Liver (tissue), 8 donors: ENCODE measurements at regions not wholly inside any gene's neighbourhood (a gene's known extent, or its start where the extent isn't known, plus 50 kb on each side); places are given as distances from the start of the nearest gene placed in this dataset.

Experiments used
- DNase-seq: peaks from one replicate; pipeline ENCODE4 v3.0.0-alpha.2; 2017; ENCODE audit warnings: low spot score
- H3K27ac ChIP-seq, 2 donors: one replicate each; pipeline ENCODE4 v1.7.0; 2013; ENCODE audit warnings: inconsistent platforms in 2 of 2, low read length in 2 of 2, control low read depth in 1 of 2, low read depth in 1 of 2, mild to moderate bottlenecking in 1 of 2
- H3K27me3 ChIP-seq, 4 donors: one replicate each; pipeline versions ENCODE4 v1.6.1 to v1.7.0; 2013; ENCODE audit warnings: low read length in 3 of 4, inconsistent platforms in 1 of 4, mild to moderate bottlenecking in 1 of 4, moderate library complexity in 1 of 4; ENCODE audit not compliant: control insufficient read depth in 4 of 4, insufficient read depth in 4 of 4
- H3K36me3 ChIP-seq, 4 donors: one replicate each; pipeline versions ENCODE4 v1.6.1 to v1.7.0; 2013; ENCODE audit warnings: low read length in 3 of 4, mild to moderate bottlenecking in 3 of 4, low read depth in 1 of 4, moderate library complexity in 1 of 4; ENCODE audit not compliant: control insufficient read depth in 4 of 4, insufficient read depth in 3 of 4
- H3K4me1 ChIP-seq, 4 donors: one replicate each; pipeline versions ENCODE4 v1.6.1 to v1.7.0; 2013; ENCODE audit warnings: low read length in 3 of 4, mild to moderate bottlenecking in 3 of 4, moderate library complexity in 1 of 4; ENCODE audit not compliant: control insufficient read depth in 4 of 4, insufficient read depth in 4 of 4
- H3K4me3 ChIP-seq, 3 donors: one replicate each; pipeline versions ENCODE4 v1.6.1 to v1.7.0; 2013; ENCODE audit warnings: low read length in 3 of 3, control low read depth in 1 of 3, low read depth in 1 of 3, mild to moderate bottlenecking in 1 of 3
- H3K9ac ChIP-seq, 2 donors: one replicate each; pipeline ENCODE4 v1.7.0; 2013; ENCODE audit warnings: low read length in 2 of 2, mild to moderate bottlenecking in 2 of 2, moderate library complexity in 2 of 2, control low read depth in 1 of 2, low read depth in 1 of 2
- H3K9me3 ChIP-seq, 4 donors: one replicate each; pipeline versions ENCODE4 v1.6.1 to v1.7.0; 2013; ENCODE audit warnings: low read length in 3 of 4; ENCODE audit not compliant: control insufficient read depth in 4 of 4
- CTCF ChIP-seq: fragments of 150-350 bp; IDR thresholded peaks from 2 replicates; pipeline ENCODE4 v1.5.1; 2017; ENCODE audit warnings: improper control_type of control experiment, low read depth, low read length; ENCODE audit not compliant: missing input control
- EGR1 ChIP-seq, 2 donors: IDR thresholded peaks; 2 replicates each; pipeline ENCODE4 v1.6.1; 2016 to 2018; ENCODE audit warnings: antibody characterized with exemption in 2 of 2, low read depth in 2 of 2
- FOXA1 ChIP-seq: IDR thresholded peaks from 2 replicates; pipeline ENCODE4 v1.6.1; 2016; ENCODE audit warnings: antibody characterized with exemption
- JUND ChIP-seq, 2 donors: IDR thresholded peaks; 2 replicates each; pipeline ENCODE4 v1.6.1; 2016; ENCODE audit warnings: antibody characterized with exemption in 2 of 2
- RAD21 ChIP-seq, 2 donors: IDR thresholded peaks; 2 replicates each; pipeline ENCODE4 v1.6.1; 2016; ENCODE audit warnings: antibody characterized with exemption in 2 of 2, mild to moderate bottlenecking in 2 of 2
- REST ChIP-seq: IDR thresholded peaks from 2 replicates; pipeline ENCODE4 v1.6.1; 2016; ENCODE audit warnings: antibody characterized with exemption, mild to moderate bottlenecking
- RXRA ChIP-seq, 2 donors: IDR thresholded peaks; 2 replicates each; pipeline ENCODE4 v1.6.1; 2017 to 2018; ENCODE audit warnings: antibody characterized with exemption in 2 of 2, mild to moderate bottlenecking in 1 of 2
- TAF1 ChIP-seq: conservative IDR thresholded peaks from 2 replicates; pipeline ENCODE4 v1.6.1; 2016; ENCODE audit warnings: antibody characterized with exemption, mild to moderate bottlenecking
- YY1 ChIP-seq: IDR thresholded peaks from 2 replicates; pipeline ENCODE4 v1.6.1; 2016; ENCODE audit warnings: antibody characterized with exemption, mild to moderate bottlenecking
- ZBTB33 ChIP-seq: IDR thresholded peaks from 2 replicates; pipeline ENCODE4 v1.6.1; 2016; ENCODE audit warnings: antibody characterized with exemption
- WGBS: extraction: QIAGEN DNeasy Blood & Tissue Kit; methylation state at CpG from one replicate; pipeline ENCODE4 v1.1.7; 2013; 5-methylcytosine and 5-hydroxymethylcytosine counted together
- TF ChIP-seq, protein P1 (sequence below): IDR thresholded peaks from 2 replicates; pipeline ENCODE4 v1.6.1; 2016; ENCODE audit warnings: antibody characterized with exemption
- donor health status: healthy.
- donor health status: healthy.
- donor health status: healthy.
- donor health status: healthy.
- donor health status: healthy.

DNA sequence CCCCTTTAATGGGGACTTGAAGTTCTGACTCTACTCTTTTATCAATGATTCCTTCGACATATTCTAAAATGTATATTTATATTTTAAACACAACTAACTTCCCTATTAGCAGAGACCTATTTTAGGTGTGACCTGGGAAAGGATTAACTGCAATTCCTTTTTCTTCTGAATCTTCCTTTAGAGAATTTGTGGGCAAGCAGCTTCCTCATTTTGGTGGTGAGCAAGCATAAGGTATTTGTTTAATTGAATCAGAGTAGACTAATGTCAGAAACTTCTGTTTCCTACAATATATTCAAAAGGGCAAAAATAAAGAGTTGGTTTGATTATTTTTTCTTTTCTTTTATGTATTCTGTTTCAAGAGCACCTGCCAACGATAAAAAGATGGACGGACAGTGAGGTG is 237.0 kb downstream of the IKZF2 start:
- 61% methylated on average over 3 of the region's 3 CpGs for WGBS
- no peaks in the 10 kb centered on the region for H3K36me3 ChIP-seq
- no peaks in the 10 kb centered on the region for H3K27me3 ChIP-seq
- TF ChIP-seq, protein P1, sequence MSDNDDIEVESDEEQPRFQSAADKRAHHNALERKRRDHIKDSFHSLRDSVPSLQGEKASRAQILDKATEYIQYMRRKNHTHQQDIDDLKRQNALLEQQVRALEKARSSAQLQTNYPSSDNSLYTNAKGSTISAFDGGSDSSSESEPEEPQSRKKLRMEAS: no peak
- no peak for TF ChIP-seq CTCF
- TF ChIP-seq ZBTB33: no peak
- TF ChIP-seq YY1: no peak
- TF ChIP-seq FOXA1: no peak
- no peak for TF ChIP-seq RAD21 (IDR thresholded peaks at IDR 0.05)
- TF ChIP-seq RXRA (IDR thresholded peaks at IDR 0.05): no peak
- no peak for DNase-seq
- H3K27ac ChIP-seq: no peak overlapping the region
- no peaks in the 10 kb centered on the region for H3K9me3 ChIP-seq
- no peaks in the 10 kb centered on the region for H3K4me1 ChIP-seq
- no peak overlapping the region for H3K9ac ChIP-seq
- no peak overlapping the region for H3K4me3 ChIP-seq

DNA sequence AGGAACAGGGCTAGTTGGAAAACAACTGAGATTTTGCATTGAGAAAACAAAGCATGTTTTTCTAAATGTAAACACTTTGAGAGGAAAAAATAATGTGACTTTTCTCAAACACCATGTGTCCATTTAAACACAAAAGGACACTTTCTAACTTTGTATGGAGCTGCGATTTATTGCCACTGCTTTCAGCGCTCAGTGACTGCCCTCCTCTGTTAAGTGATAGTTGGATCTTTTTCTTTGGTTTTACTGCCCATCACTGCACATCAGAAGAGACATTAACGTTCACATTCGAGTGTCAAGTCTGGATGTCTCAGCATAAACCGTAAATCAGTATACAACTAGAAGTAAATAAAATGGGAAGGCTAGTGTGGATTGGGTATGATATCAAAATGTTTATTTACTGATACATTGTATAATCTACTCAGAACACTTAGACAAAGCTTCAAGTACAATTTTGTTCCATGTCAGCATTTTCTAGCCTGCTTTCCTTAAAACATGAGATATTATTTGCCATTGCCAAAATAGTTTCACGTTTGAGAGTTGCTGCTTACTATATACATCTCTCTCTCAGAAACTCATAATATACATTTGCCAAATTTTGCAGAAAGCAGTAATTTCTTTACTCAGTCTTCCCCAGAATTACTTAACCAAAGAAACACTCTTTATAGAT is 237.6 kb downstream of the IKZF2 start:
- TF ChIP-seq YY1: no peak
- Histone ChIP-seq H3K9me3 (no peaks in the 10 kb centered on the region), H3K9ac (no peak overlapping the region), H3K27me3 (no peaks in the 10 kb centered on the region), H3K36me3 (no peaks in the 10 kb centered on the region), H3K27ac (no peak overlapping the region), H3K4me3 (no peak overlapping the region), H3K4me1 (no peaks in the 10 kb centered on the region)
- whole genome bisulfite sequencing: 69% methylated on average over 6 of the region's 6 CpGs
- no peak for DNase-seq

DNA sequence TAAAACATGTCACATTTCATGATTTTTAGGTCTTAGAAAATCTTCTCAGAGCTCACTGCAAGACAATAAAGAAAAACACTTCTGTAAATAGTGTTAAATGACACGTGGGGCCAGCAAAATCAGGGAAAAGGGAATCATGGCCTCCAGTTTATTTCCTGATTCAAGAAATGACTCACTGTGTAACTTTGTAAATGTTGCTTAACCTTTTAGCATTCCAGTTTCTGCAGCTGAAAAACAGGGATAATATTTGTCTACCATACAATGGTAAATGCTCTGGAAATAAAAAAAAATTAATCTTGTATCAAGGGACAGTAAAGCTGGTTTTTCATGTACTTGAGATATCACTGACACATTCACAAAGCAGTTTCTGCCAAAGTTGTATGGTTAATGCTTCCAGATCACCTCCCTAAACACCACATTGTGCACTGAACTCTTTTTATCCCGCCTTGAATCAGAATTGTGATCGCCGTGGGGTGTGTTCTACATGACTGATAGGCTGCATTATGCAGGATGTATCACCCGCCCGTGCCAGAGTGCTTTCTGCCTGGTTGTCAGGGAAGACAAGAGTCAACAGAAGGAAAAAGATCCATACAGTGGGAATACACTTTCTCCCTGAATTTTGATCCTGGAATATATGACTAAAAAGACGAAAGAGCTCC is 238.8 kb downstream of the IKZF2 start:
- Histone ChIP-seq H3K9me3 (no peaks in the 10 kb centered on the region), H3K36me3 (no peaks in the 10 kb centered on the region), H3K27me3 (no peaks in the 10 kb centered on the region), H3K4me1 (no peaks in the 10 kb centered on the region), H3K27ac (no peak overlapping the region), H3K4me3 (no peak overlapping the region), H3K9ac (no peak overlapping the region)
- 62% methylated on average over 7 of the region's 7 CpGs for WGBS
- peak; percentile 40 for TF ChIP-seq YY1
- no peak for TF ChIP-seq TAF1
- TF ChIP-seq EGR1 (IDR thresholded peaks at IDR 0.05; ENCODE audit: low read depth in 2 of 2): no peak
- no peak for TF ChIP-seq RXRA (IDR thresholded peaks at IDR 0.05)
- no peak for TF ChIP-seq REST
- TF ChIP-seq JUND (IDR thresholded peaks at IDR 0.05): peak in 1 of 2 donors; percentile 52
- DNase-seq: no peak
